ENCODE measurements at regions not wholly inside any gene's neighbourhood (a gene's known extent, or its start where the extent isn't known, plus 50 kb on each side); places are given as distances from the start of the nearest gene placed in this dataset.

DNA sequence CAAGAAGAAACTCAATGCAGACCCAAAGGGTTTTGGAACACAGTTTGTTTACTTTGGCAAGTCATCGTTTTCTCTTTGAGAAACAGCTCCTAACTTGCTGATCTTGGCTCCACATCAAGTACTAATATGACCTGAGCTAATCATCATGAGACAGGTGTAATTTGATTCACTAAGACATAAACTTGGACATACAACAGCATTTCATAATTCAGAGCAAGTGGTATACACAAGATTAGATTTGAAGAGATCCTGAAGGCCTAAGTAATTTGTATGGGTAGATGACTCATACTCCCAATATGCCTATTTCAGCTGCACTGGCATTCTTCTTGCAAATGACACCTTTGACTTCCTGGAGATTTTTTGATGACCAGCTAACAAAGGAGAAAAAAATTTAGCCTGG lies 1521.7 kb downstream of the RPA4 start:
- TF ChIP-seq, protein P1, sequence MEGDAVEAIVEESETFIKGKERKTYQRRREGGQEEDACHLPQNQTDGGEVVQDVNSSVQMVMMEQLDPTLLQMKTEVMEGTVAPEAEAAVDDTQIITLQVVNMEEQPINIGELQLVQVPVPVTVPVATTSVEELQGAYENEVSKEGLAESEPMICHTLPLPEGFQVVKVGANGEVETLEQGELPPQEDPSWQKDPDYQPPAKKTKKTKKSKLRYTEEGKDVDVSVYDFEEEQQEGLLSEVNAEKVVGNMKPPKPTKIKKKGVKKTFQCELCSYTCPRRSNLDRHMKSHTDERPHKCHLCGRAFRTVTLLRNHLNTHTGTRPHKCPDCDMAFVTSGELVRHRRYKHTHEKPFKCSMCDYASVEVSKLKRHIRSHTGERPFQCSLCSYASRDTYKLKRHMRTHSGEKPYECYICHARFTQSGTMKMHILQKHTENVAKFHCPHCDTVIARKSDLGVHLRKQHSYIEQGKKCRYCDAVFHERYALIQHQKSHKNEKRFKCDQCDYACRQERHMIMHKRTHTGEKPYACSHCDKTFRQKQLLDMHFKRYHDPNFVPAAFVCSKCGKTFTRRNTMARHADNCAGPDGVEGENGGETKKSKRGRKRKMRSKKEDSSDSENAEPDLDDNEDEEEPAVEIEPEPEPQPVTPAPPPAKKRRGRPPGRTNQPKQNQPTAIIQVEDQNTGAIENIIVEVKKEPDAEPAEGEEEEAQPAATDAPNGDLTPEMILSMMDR (optimal IDR thresholded peaks at IDR 0.05 in 1 of 3, IDR thresholded peaks at IDR 0.05 in 1 of 3, conservative IDR thresholded peaks at IDR 0.05 in 1 of 3; ENCODE audit: extremely low read depth in 1 of 3, insufficient read depth in 2 of 3, low read length in 3 of 3) = no peak
- no peak for TF ChIP-seq EZH2 (IDR thresholded peaks at IDR 0.05; ENCODE audit: low read length)

All from keratinocyte (primary cell).